Effector memory CD8-positive, alpha-beta T cell (primary cell): ENCODE measurements at regions not wholly inside any gene's neighbourhood (a gene's known extent, or its start where the extent isn't known, plus 50 kb on each side); places are given as distances from the start of the nearest gene placed in this dataset.
"Not testable (repeated sequence)": the region's sequence is repeated elsewhere in the genome, so short reads cannot be mapped to it uniquely, and the experiment has no call there.

Source experiments
- ATAC-seq: fragments of 150-1000 bp; cut with Tn5 transposase; replicated peaks from 2 replicates; pipeline ENCODE4 v1.10.0; 2021; ENCODE audit warnings: mild to moderate bottlenecking, moderate library complexity
- DNase-seq, 3 experiments: peaks; one replicate each; pipeline ENCODE4 v3.0.0; 2021
- H3K27ac Mint-ChIP-seq, 2 donors: one replicate each; pipeline ENCODE4 v1.8.0; 2022; ENCODE audit warnings: mild to moderate bottlenecking in 2 of 2, mixed read lengths in 2 of 2, moderate library complexity in 2 of 2
- H3K27me3 Mint-ChIP-seq, 2 donors: one replicate each; pipeline ENCODE4 v1.8.0; 2022; ENCODE audit warnings: mixed read lengths in 2 of 2
- H3K36me3 Mint-ChIP-seq: one replicate; pipeline ENCODE4 v1.8.0; 2022; ENCODE audit warnings: mild to moderate bottlenecking, moderate library complexity, mixed read lengths; ENCODE audit not compliant: insufficient read depth
- H3K4me1 Mint-ChIP-seq, 2 donors: one replicate each; pipeline ENCODE4 v1.8.0; 2022; ENCODE audit warnings: low read depth in 2 of 2, mixed read lengths in 2 of 2
- H3K4me3 Mint-ChIP-seq, 2 donors: one replicate each; pipeline ENCODE4 v1.8.0; 2022; ENCODE audit warnings: mild to moderate bottlenecking in 2 of 2, mixed read lengths in 2 of 2, moderate library complexity in 2 of 2
- H3K9me3 Mint-ChIP-seq, 2 donors: one replicate each; pipeline ENCODE4 v1.8.0; 2022; ENCODE audit warnings: mixed read lengths in 2 of 2

DNA sequence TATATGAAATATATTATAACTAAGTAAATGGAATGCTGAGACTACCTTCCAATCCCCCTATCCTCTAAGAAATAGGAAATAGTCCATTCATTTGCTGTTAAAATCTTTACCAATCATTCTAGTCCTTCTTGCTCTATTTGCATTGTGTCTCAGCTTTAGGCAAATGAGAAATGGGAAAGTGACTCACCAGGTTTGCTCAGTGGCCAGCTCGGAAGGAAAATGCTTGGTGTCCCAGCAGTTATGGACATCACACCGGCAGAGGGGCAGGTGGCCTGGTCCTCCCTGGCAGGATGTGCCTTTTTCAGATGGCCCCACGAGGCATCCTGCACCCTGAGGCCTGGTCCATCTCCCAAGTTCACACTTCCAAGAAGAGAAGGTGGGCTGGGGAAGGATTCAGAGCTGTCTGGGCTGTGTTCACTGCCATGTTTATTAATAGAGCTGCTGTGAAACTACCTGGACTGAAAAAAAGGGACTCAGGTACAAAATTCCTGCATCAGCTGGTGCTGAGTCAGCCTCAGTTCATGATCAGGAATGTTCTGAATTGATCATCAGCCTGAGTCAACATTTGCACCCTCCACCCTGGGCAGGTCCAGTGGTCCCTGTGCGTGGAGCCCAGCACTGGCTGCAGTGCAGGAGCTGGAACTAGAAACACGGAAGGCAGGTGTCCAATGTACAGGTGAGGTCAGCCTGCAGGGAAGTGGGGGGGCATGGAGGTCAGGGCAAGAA lies 60.1 kb upstream of the ARL4C start:
- Mint-ChIP-seq H3K4me3 (no peak overlapping the region), H3K9me3 (peaks cover 0 to 2% of the 10 kb centered on the region in 2 donors), H3K36me3 (no peaks in the 10 kb centered on the region), H3K27ac (no peak overlapping the region), H3K27me3 (peaks cover 24 to 28% of the 10 kb centered on the region in 2 donors), H3K4me1 (peaks cover 0 to 7% of the 10 kb centered on the region in 2 donors)
- no peak for ATAC-seq
- DNase-seq: no peak

DNA sequence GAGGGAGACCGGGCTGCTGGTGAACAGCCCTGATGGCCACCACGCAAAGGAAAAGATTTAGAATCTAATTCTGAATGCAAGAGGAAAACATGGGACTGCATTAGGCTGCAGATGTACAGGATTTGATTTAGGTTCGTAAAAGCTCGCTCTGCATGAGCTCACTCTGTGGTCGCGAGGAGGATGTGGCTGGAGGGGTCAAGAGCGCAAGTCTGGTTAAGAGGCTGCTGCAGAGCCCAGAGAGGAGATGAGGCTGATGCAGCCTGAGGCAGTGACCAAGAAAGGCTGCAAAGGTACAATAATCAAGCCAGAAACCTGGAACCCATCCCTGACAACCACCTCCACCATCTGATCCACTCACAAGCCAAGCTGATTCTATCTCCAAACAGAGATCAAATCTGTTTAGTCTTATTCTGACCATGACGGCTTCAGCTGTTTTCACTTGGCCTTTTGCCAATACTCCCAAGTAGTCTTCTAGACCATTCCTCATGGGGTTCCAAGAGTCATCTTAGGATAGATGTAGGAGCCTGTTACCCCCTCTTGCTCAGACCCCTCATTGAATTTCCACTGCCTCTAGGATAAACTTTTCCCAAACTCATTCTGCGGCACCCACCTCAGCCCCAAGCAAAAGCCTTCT lies 58.9 kb upstream of the ARL4C start:
- ATAC-seq (peak; percentile 51), DNase-seq (no peak)
- Mint-ChIP-seq H3K27ac (no peak overlapping the region), H3K36me3 (no peaks in the 10 kb centered on the region), H3K9me3 (peaks cover 0 to 2% of the 10 kb centered on the region in 2 donors), H3K4me3 (no peak overlapping the region), H3K27me3 (peaks cover 14 to 25% of the 10 kb centered on the region in 2 donors), H3K4me1 (peaks cover 0 to 7% of the 10 kb centered on the region in 2 donors)

DNA sequence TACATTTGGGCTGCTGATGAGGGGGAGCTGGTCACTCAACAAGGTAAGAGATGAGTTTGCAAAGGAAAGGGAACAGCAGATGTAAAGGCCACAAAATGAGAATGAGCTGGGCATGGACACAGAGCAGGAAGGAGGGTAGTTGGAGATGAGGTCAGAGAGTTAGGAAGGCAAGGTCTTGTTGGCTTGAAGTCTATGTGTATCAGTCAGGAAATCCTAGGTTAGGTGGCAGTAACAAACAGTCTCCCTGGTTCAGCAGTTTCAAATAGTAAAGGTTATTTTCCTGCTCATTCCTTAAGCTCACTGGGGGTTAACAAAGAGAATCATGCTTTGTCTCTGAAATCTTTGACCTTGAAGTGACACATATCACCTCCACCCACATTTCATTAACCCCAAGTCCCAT lies 58.3 kb upstream of the ARL4C start:
- Mint-ChIP-seq H3K4me1 (peaks cover 3 to 10% of the 10 kb centered on the region in 2 donors), H3K36me3 (no peaks in the 10 kb centered on the region), H3K27ac (no peak overlapping the region), H3K27me3 (peaks cover 13 to 25% of the 10 kb centered on the region in 2 donors), H3K9me3 (peaks cover 0 to 2% of the 10 kb centered on the region in 2 donors), H3K4me3 (no peak overlapping the region)
- DNase-seq (no peak), ATAC-seq (no peak)

DNA sequence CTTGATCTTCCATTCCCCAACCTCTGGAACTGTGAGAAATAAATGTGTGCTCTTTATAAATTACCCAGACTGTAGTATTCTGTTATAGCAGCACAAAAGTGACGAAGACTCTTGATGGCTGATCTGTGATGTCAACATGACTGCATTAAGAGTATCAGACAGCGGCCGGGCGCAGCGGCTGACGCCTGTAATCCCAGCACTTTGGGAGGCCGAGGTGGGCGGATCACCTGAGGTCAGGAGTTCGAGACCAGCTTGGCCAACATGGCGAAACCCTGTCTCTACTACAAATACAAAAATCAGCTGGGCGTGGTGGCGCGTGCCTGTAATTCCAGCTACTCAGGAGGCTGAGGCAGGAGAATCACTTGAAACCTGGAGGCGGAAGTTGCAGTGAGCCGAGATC lies 56.3 kb upstream of the ARL4C start:
- H3K27me3 Mint-ChIP-seq: peaks cover 20 to 35% of the 10 kb centered on the region in 2 donors
- not testable (repeated sequence) for DNase-seq, H3K9me3 Mint-ChIP-seq, H3K27ac Mint-ChIP-seq, H3K36me3 Mint-ChIP-seq, H3K4me3 Mint-ChIP-seq, ATAC-seq
- peaks cover 3 to 10% of the 10 kb centered on the region in 2 donors for H3K4me1 Mint-ChIP-seq

DNA sequence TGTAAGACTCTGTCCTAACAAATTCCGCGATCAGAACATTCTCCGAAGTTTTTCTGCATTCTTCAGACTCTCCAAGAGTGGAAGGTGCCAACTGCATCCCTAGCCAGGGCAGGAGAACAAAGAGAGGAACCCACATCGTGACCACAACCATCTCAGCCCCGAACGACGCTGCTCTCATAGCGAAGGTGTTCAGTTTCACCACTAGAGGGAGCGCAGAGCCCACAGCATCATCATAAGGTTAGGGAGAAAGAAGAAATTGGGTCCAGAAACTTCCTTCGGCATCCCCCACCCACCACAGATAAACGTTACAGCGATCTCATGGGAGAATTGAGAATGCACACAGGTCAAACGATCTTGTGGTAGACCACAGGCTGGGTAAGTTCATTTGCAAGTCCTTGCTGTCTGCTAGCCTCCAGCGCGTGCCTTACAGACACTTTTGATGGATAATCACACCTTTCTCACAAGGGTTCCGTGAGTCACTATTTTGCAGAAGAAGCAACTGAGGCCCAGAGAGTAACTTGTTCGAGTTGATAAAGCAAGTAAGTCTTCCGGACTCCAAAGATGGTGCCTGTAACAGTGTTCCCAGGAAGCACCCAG lies 53.7 kb upstream of the ARL4C start:
- Mint-ChIP-seq H3K4me3 (no peak overlapping the region), H3K9me3 (peaks cover 0 to 2% of the 10 kb centered on the region in 2 donors), H3K36me3 (no peaks in the 10 kb centered on the region), H3K27me3 (peaks cover 34 to 47% of the 10 kb centered on the region in 2 donors), H3K4me1 (peaks cover 3 to 5% of the 10 kb centered on the region in 2 donors), H3K27ac (no peak overlapping the region)
- ATAC-seq: peak; percentile 89
- peak; percentile 42 to 54 (median 50) for DNase-seq

DNA sequence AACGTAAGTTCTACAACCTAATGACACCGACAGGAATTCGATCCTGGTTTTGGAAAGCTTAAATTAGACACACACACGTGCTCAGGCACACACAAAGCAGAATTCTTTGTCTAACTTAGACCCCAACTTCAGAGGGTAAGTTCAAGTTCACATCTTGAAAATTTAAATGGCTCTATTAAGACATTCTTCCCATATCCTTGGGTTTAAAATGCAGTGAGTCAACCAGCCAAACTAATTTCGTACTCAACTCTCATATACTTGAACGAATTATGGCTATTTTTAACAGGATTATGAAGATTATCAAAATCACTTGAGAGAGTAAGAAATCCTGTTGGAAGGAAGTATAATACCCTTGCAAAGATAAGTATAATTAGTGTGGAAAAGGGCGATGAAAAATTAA lies 53.2 kb upstream of the ARL4C start:
- DNase-seq (no peak), ATAC-seq (no peak)
- H3K27ac Mint-ChIP-seq: no peak overlapping the region
- H3K9me3 Mint-ChIP-seq: peaks cover 0 to 1% of the 10 kb centered on the region in 2 donors
- peaks cover 34 to 47% of the 10 kb centered on the region in 2 donors for H3K27me3 Mint-ChIP-seq
- peaks cover 6% of the 10 kb centered on the region in 2 donors for H3K4me1 Mint-ChIP-seq
- H3K4me3 Mint-ChIP-seq: no peak overlapping the region
- no peaks in the 10 kb centered on the region for H3K36me3 Mint-ChIP-seq

DNA sequence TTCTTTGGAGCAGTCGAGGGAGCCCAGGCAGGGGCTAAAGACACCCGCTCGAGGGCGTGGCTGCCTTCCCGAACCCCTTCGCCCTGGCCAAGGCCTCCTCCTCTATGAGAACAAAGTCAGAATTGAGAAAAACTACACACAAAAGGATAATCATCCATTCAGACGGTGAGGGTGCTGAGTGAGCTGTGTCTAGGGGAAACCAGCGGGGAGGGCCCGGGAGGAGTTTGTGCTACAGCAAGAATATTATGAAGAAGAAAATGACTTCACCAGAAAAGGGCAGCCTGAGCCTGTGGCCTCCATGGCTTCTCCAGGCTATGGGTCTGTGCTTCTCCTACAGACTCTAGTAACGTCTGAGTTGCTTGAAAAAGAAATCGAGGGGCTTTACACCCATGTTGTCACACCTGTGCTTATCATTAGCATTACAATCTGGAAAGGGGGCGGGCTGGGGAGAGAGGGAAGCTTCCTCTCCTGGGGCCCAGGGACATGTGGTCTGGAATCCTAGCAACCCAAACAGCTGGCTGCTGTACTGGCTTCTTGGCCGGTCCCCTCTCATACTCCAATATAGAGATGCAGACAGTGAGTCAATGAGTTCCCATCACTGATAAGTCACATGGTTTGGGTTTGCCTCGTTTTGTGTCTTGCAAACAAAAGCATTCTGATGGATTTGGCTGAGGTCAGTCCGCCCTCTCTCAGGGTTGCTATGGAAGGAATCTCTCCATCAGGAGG lies 52.0 kb upstream of the ARL4C start:
- Mint-ChIP-seq H3K4me3 (no peak overlapping the region), H3K4me1 (peaks cover 8 to 11% of the 10 kb centered on the region in 2 donors), H3K9me3 (no peaks in the 10 kb centered on the region), H3K36me3 (no peaks in the 10 kb centered on the region), H3K27ac (no peak overlapping the region), H3K27me3 (peaks cover 34 to 50% of the 10 kb centered on the region in 2 donors)
- DNase-seq: no peak
- no peak for ATAC-seq

DNA sequence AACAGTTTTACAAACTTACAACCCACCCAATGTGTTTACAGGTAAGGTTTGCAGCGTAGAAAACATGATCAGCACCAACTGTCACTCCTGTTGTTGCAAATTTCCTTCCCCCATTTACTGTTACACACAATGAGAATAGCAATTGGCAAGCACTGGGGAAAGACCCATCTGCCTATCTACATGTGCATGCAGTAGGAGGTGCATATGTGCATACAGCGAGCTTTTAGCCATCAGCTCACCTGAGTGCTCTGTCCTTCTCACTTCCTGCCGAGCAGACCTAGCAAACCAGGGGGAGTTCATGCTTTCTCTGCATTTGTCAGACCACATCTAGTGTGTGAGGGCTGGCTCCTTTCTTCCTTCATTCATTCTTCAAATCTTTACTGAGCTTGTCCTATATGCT lies 49.9 kb upstream of the ARL4C start:
- H3K9me3 Mint-ChIP-seq: no peaks in the 10 kb centered on the region
- no peak for DNase-seq
- peaks cover 34 to 55% of the 10 kb centered on the region in 2 donors for H3K27me3 Mint-ChIP-seq
- H3K36me3 Mint-ChIP-seq: no peaks in the 10 kb centered on the region
- no peak for ATAC-seq
- H3K4me1 Mint-ChIP-seq: peaks cover 8 to 13% of the 10 kb centered on the region in 2 donors
- peak overlapping the region in 1 of 2 donors; percentile 30 for H3K27ac Mint-ChIP-seq
- no peak overlapping the region for H3K4me3 Mint-ChIP-seq
